AG08395 (cell line): ENCODE measurements at regions not wholly inside any gene's neighbourhood (a gene's known extent, or its start where the extent isn't known, plus 50 kb on each side); places are given as distances from the start of the nearest gene placed in this dataset.

Source experiments
- DNase-seq: peaks from one replicate; pipeline ENCODE4 v3.0.0; 2012; ENCODE audit warnings: mixed read lengths, low spot score

DNA sequence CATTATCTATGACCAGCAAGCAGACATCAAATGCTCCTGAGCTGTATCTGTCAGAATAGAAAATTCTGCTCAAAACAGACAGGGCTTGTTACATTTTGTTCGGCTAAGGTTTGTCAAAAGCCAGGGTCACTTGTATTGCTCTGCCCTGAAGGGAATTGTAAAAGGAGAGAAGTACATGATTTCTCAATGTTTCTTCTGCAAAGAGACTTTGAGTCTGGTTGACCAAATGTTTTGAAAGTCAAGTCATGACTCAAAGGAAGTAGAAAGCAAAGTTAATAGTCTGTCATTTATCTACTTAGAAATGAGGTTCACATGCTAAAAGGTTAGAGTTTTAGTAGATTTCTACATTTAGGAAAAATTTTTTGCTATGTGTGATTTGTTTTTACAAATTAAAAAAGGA is 1624.1 kb upstream of the ZEB2 start:
- DNase-seq = no peak

GRCh38 chr2:146138820-146139219 is 1618.9 kb upstream of the ZEB2 start:
- DNase-seq = no peak

DNA sequence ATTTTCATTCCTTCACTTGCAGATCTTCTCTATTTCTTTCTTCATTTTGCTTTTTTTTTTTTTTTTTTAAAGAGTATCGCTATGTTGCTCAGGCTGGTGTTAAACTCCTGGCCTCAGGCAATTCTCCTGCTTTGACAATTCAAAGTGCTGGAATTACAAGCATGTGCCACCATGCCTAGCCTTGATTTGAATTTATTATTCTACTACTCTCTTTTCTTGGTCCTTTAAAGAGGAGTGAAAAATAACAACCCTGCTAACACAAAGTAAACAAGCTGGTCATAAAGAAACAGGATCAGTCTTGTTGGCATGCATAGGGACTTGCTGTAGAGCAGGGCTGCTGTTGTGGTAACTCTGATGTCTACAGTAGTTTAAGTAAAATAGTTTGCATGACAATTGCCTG is 1615.3 kb upstream of the ZEB2 start:
- no peak for DNase-seq

DNA sequence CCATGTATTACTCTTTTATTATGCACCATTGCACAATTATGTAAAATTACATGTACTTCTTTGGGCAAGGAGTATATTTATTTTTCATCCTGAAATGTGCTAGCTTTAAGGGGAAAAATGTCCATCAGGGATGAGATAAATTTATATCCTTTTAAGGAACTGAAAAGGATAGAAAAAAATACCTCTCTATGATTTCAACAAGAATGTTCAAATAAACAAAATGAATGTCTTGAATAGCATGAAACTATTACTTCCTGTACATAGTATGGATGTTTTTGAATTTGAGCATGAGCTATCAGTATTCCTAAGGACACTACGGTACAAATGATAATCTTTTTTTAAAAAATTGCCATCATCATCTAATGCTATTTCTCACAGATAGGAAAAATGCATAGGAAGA is 1611.9 kb upstream of the ZEB2 start:
- no peak for DNase-seq

- no peak for DNase-seq
Observed at GRCh38 chr2:146131048-146131447, 1611.1 kb upstream of the ZEB2 start.

DNA sequence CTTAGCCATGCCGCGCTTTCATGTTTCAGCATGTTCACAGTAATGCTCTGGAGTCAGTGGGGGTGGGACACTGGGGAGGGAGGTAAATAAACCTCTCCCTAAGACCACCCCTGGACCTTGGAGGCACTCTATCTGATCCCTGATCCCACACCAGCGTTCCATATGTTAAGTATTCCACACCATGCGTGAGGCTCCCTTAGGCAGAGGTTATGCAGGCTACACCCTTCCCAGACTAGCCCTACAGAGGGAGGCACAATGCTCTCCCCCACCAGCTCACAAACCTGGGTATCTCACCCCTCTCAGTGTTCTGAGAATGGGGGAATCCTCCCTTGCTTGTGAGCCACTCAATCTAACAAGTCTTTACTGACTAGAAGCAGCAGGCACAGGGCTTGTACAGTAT is 1610.4 kb upstream of the ZEB2 start:
- no peak for DNase-seq

DNA sequence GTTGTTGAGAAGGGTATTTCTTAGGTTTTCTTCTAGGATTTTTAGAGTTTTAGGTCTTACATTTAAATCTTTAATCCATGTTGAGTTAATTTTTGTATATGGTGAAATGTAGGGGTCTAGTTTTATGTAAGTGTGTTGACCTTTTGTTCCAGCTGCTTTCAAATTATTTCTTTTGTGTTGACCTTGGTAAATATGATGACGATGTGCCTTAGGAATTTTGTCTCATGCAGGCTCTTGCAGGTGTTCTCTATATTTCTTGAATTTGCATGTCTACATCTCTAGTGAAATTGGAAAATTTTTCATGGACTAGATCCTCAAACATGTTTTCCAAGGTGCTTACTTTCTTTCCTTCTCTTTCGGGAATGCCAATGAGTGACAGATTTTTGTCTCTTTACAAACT is 1609.3 kb upstream of the ZEB2 start:
- no peak for DNase-seq

- no peak for DNase-seq
Observed at GRCh38 chr2:146128216-146128615, 1608.3 kb upstream of the ZEB2 start.

GRCh38 chr2:146125551-146125950 is 1605.6 kb upstream of the ZEB2 start:
- DNase-seq = no peak

- peak; percentile 26 for DNase-seq
Observed at GRCh38 chr2:146124741-146125140, 1604.8 kb upstream of the ZEB2 start.

GRCh38 chr2:146123714-146124113 is 1603.8 kb upstream of the ZEB2 start:
- no peak for DNase-seq

- no peak for DNase-seq
Observed at GRCh38 chr2:146123256-146123655, 1603.3 kb upstream of the ZEB2 start.

DNA sequence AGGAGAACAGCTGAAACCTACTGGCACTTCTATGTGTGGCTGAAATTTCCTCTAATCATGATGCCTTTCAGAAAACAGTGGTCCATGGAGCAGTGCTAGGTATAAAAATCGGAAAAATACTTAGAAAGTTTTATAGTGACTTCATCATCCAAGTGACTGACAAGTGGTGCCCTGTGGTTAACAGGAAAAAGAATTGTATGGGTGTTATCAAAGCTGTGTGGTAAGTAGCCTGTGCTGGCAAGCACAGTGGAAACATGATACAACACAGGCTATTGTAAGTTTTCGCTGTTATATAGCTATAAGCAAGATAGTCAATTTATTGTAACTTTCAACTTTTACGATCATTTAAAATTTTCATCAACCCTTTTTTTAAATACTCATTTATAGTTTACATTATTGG is 1599.7 kb upstream of the ZEB2 start:
- DNase-seq = no peak

GRCh38 chr2:146108993-146109392 is 1589.1 kb upstream of the ZEB2 start:
- no peak for DNase-seq

- DNase-seq = no peak
Observed at GRCh38 chr2:146094185-146094584, 1574.3 kb upstream of the ZEB2 start.

GRCh38 chr2:146081459-146081858 is 1561.5 kb upstream of the ZEB2 start:
- DNase-seq = no peak

DNA sequence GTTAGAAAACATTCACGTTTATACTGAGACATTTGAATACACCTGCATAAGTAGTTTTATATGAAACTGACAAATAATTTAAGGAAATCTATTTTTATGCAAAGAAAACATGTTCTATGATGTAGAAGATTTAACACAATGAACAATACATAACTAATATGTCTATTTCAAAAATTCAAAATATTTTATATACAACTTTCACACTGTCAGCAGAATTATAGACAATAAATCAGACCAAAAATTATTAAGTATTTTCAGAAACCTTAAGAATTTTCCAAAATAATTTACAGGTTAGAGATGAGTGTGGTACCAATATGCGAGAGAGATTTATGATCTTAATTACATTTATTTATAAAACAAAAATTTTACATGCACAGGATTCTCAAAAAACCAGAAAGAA is 1561.0 kb upstream of the ZEB2 start:
- DNase-seq = no peak

DNA sequence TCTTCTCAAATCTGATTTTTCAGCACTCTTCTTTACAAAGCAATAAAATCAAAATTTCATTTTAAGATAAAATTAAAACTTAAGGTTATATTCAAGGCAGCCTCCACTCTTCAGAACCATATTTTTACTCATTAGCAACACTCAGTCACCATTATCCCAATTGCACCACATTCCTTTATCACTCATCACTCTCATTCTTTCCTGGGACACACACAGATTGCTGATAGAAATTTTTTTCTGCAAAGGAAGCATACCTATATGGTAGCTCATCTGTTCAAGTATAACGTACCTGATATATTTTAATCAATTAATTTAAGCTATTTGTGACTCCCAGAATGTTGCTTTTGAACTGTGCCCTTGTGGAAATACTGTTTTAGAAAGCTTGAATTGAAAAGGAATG is 1559.3 kb upstream of the ZEB2 start:
- no peak for DNase-seq

DNA sequence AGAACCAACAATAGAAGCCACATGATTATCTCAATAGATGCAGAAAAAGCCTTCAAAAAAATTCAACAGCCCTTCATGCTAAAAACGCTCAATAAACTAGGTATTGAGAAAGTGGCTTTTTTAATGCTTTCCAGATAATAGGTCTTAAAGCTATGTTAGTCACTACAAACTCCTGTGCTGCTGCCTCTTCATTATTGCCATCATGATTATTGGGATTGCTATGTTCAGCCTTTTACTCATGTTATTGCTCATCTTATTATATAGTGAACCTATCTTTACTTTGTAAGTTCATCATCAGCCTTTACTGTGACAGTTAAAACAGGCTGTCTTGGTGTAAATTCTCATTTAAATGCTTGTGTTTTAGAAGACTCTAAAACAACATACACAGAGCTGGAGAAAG is 1557.2 kb upstream of the ZEB2 start:
- DNase-seq = no peak

DNA sequence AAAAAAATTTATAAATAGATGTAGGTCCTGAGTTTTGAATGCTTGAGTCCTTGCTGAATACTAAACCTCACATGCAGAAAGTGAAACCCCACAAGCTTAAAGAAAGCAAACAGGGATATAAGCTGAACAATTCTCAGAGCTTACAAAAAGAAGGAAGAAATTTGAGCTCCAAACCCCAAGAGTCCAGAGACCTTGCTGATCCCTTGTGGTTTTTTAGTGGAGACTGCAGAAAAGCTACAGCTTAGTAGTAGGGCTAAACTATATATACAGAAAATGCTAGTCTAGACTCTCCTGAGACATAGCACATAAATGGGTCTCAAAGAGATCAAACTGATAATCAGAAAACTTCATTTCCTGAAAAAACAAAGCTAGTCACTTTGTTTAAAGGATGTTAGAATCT is 1548.1 kb upstream of the ZEB2 start:
- DNase-seq = no peak

DNA sequence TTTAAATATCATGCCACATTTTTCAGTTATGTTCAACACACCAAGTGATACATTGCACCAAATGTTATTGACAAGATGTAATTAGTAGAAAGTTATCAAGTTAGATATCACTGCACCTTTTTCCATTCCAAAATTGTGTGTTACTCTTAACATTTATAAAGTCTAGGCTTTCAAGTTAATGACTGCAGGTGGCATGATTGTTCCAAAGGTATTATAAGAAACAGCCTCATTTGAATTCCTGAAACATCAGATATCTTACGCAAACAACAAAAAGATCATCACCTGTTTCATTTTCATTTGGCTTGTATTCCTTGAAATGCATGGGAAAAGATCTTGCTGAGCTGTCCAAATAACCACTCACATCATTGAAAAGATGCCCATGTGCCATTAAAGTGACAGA is 1528.2 kb upstream of the ZEB2 start:
- no peak for DNase-seq

GRCh38 chr2:146041274-146041910 is 1521.5 kb upstream of the ZEB2 start:
- no peak for DNase-seq

DNA sequence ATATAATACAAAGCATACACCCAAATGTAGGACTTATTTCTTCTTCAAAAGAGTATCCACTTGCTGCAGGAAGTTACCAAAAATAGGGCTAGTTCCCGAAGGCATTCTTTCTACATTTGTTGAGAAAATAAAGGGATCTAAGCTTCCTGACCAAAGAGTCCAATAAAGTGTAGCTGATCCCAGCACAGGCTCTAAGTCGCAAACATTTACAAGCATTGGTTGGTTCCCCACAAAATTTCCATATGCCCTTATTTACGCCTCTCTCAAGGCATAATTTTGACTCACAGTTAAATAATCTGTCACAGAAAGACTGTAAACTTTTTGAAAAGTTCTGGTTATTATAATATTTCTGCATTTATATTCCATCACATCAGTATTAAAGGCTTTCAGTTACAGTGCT is 1520.1 kb upstream of the ZEB2 start:
- no peak for DNase-seq

GRCh38 chr2:146038014-146038413 is 1518.1 kb upstream of the ZEB2 start:
- DNase-seq = no peak

DNA sequence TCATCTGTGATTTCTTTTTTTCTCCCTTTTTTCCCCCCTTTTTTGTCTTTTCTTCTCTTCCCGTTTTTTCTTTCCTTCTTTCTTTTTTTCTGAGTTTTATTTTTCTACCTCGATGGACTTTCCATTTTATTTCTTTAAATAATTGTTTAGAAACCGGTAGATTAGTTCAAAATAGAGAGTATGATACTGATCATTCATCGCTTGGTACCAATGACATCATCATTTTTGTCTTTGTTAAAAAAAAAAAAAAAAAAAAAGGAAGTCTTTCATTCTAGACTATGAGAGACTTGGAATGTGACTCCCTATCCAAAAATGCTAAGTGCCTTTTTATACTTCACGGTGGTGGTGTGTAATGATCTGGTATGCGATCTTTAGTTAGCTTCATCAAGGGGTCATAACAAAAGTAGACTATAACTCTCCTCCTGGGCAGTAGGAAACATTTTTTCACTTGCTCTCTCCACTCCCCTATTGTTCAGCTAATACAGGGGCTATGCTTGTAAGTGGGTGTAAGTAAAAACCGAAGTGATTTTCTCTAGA is 1517.5 kb upstream of the ZEB2 start:
- DNase-seq = peak; percentile 2
